GM18498 (cell line): ENCODE measurements at regions not wholly inside any gene's neighbourhood (a gene's known extent, or its start where the extent isn't known, plus 50 kb on each side); places are given as distances from the start of the nearest gene placed in this dataset.
"Not testable (repeated sequence)": the region's sequence is repeated elsewhere in the genome, so short reads cannot be mapped to it uniquely, and the experiment has no call there.

Experiments
- ATAC-seq: cut with Tn5 transposase; IDR thresholded peaks from one replicate; pipeline ENCODE4 v1.9.1; 2021; ENCODE audit warnings: mild to moderate bottlenecking, moderate library complexity; ENCODE audit not compliant: unreplicated experiment

DNA sequence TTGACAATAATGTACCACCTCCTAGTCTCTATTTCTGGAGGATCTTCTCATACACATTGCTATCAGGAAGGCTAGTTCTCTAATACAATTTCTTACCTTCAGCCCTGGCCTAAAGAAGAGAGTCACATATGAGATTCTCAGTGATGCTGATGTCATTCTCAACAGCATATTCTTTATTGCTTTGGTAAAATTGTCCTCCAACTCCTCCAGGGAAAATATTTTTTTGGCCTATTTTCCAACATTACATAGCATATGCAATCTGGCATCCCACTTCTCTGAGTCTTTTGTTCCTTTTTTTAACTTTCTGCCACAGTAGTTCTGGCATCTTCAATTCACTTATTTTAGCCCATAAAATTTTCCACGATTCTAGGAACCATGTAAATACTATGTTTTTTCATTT lies 2363.1 kb downstream of the ARAP2 start:
- no peak for ATAC-seq

DNA sequence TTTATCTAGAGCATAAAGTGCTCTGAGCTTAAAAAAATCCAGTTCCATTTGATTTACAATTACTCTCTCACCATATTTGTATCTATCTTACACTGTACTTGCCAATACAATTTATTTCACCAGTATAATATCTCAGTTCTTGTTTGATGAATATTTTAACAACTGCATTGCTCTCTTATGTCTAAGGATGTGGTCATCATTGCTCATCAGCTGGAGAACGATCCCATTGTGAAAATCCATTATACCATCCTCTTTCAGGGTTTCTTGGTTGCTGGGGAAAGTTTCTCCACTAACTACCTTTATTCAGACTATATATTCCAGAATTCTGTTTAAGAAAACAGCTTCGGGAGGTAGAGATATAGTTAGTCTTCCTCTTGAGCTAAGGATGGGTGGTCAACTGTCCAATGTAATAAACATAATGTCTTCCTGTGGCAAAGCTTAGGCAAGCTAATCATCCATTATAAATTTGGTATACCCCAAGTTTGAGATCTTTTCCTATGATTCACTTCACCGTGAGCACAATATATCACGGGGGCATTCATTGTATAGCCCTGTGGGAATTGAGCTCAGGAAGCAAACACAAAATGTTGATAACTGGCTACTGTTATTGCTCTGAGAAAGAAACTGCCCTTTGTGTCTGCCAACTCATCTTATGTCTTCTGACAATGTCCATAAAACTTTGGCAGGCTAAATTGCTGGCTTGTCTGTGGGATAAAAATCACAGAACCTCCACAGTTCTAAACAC lies 2361.9 kb downstream of the ARAP2 start:
- no peak for ATAC-seq

DNA sequence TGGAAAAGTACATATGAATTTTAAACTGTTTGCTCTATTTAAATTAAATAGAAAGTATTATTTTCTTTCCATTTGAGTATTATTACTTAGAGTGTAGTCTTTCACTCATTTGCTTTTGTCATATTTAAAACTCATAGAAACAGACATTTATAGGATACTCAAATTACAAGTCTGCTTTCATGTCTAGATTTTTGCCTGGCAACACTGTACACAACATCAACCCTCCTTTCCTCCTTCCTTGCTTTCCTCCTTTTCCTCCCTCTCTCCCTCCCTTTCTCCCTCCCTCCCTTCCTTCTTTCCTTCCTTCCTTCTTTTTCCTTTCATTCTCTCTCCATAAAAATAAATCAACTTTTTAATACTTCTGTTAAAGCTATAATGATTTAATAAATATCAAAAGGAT lies 2361.2 kb downstream of the ARAP2 start:
- no peak for ATAC-seq

DNA sequence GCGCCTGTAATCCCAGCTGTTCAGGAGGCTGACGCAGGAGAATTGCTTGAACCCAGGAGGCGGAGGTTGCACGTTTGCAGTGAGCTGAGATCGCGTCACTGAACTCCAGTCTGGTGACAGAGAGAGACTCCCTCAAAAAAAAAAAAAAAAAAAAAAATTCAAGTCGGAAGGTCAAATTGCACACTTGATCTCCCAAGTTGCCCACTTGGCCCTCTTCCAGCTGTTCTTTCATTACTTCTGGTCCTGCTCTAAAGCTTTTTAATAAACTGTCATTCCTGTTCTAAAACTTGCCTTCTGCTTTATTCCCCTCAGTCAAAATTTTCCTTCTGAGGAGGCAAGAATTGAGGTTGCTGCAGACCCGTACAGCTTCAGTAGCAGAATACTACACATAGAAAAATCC lies 2358.0 kb downstream of the ARAP2 start:
- ATAC-seq, result no peak

- ATAC-seq, result no peak
Observed at GRCh38 chr4:33890841-33891240, 2353.5 kb downstream of the ARAP2 start.

GRCh38 chr4:33911959-33912358 lies 2332.4 kb downstream of the ARAP2 start:
- no peak for ATAC-seq

GRCh38 chr4:33914386-33914785 lies 2329.9 kb downstream of the ARAP2 start:
- ATAC-seq, result no peak

DNA sequence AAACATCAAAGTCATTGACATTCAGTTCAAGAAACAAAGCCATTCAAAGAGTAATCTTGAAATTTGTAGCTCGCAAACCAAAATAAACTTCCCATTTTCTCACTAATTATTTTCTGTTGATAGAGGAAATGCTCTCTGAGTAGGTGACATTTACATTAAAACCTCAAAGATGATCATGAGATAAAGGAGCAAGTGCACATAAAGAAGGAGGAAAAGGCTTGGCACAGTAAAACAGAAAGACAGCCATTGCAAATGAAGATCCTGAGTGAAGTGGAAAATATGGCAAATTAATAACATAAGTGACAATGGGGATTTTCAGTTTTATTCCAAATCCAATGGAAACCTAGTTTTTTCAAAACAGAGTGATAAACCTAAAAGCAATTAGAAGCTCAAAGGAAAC lies 2320.8 kb downstream of the ARAP2 start:
- no peak for ATAC-seq

DNA sequence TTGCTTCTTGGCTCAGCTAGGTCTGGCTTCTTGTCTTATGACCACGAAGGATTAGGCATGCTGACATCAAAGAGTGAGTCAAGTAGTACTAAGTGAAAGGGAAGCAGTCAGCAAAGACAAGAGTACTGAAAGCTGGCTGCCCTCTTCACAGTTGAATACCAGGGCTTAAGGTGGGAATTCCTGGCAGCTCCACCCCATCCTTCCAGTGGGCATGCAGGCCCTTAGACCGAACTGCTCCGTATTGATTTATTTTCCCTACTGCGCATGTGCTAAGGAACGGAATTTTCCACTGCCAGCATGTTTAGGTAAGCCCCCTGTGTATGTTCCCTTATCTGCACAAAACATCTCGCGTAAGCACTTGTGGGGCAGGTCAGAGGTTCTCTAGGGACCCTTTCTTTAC lies 2320.1 kb downstream of the ARAP2 start:
- ATAC-seq, result no peak

- no peak for ATAC-seq
Observed at GRCh38 chr4:33924811-33925210, 2319.5 kb downstream of the ARAP2 start.

DNA sequence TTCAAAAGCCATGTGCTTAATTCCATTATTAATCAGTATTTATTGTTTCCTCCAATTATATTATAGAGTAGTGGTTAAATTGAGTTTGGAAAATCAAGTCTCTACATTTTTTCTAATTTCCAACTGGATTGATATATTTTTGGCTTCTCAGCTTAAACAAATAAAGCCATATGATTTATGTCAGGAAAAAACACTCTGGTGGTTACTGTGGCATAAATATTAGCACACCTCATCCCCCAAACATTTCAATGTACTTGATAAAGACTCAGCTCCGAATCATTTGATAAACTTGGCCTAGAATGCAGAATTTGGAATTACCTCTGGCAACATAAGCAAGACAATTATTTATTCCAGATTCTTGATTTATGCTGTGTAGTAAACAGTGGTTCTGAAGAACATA lies 2313.8 kb downstream of the ARAP2 start:
- no peak for ATAC-seq

DNA sequence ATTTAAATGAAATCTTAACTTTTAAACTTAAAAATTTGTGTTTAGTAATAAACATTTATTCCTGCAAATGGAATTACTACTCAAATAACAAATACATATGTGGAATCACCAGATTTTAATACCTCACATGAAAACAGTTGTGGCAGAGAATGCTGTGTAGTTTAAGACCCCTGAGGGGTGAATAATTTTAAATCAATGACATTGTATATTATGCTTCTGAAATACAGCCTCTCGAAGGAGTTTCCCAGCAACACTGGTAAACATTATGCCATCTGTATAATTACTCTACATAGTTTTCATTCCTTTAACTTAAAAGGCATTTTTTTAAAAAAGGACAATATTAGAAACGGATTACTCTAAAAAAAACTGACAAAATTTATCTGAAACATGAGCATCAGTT lies 2313.3 kb downstream of the ARAP2 start:
- ATAC-seq, result no peak

GRCh38 chr4:33940281-33940680 lies 2304.0 kb downstream of the ARAP2 start:
- no peak for ATAC-seq

GRCh38 chr4:33941854-33942253 lies 2302.5 kb downstream of the ARAP2 start:
- no peak for ATAC-seq

- no peak for ATAC-seq
Observed at GRCh38 chr4:33948921-33949320, 2295.4 kb downstream of the ARAP2 start.

- not testable (repeated sequence) for ATAC-seq
Observed at GRCh38 chr4:33953848-33954247, 2290.5 kb downstream of the ARAP2 start.

- no peak for ATAC-seq
Observed at GRCh38 chr4:33954759-33955158, 2289.6 kb downstream of the ARAP2 start.

DNA sequence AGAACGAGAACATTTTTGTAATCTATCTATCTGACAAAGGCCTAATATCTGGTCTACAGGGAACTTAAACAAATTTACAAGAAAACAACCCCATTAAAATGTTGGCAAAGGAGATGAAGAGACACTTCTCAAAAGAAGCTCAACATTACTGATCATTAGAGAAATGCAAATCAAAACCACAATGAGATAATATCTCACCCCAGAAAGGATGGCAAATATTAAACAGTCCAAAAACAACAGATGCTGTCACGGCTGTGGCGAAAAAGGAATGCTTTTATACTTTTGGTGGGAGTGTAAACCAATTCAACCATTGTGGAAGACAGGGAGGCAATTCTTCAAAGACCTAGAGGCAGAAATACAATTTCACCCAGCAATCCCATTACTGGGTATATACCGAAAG lies 2284.8 kb downstream of the ARAP2 start:
- no peak for ATAC-seq

GRCh38 chr4:33961761-33962160 lies 2282.6 kb downstream of the ARAP2 start:
- ATAC-seq, result no peak

DNA sequence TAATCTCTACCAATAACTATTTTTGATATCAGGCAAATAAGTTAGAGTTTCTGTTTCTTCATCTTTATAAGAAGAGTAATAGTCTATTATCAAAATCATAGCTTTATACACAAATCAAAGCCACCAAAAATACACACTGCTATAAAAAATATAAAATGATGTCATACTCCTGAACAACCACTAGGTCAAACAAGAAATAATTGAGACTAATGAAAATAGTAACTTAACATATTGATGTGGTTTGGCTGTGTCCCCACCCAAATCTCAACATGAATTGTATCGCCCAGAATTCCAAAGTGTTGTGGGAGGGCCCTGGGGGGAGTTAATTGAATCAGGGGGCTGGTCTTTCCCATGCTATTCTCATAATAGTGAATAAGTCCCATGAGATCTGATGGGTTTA lies 2277.5 kb downstream of the ARAP2 start:
- ATAC-seq, result no peak

- ATAC-seq, result no peak
Observed at GRCh38 chr4:33974270-33974669, 2270.0 kb downstream of the ARAP2 start.

DNA sequence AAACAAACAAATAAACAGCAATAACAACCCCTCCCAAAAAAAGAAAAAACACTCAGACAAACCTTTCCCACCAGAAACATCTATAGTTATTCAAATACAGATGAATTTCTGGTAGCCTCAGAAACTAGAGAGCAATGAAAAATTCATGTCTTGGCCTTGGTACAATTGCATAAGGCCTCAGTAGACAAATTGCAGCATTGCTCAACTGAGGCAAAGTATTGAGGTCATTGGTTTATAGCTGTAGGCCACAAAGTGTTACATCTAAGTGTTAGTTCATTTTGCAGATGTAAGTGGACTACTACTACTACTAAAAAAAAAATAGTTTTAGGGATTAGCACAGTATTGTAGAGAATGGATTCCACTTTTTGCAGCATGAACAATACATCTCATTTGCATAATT lies 2268.3 kb downstream of the ARAP2 start:
- ATAC-seq, result no peak

DNA sequence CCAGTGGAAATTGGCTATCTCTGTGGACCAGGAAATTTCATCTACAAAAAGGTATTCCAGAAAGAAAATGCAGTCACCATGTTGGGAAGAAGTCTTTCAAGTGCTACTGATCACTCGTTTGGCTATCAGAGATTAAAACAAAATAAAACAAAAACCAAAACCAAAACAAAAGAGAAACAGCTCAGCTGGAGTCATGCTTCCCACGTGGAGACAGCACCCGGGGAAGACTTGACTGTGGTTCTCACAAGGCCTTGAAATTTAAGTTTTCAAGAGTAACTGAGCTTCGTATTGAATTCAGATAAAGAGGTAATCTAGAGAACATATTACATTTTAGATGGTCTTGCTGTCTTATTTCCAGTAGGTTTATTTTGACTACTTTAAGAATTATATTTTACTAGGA lies 2264.5 kb downstream of the ARAP2 start:
- ATAC-seq, result not testable (repeated sequence)
